NOMO-1 treated with dmso at 0.1 percent for 144 hours (cell line): ENCODE measurements at regions not wholly inside any gene's neighbourhood (a gene's known extent, or its start where the extent isn't known, plus 50 kb on each side); places are given as distances from the start of the nearest gene placed in this dataset.

Experiments
- DNase-seq: peaks from one replicate; lab custom pipeline; 2025; ENCODE audit not compliant: unreplicated experiment; lab: John Stamatoyannopoulos, UW

- no peak for DNase-seq
Measured at GRCh38 chr11:111044751-111045406, 200.6 kb upstream of the POU2AF2 start.

GRCh38 chr11:111039982-111040381 lies 205.5 kb upstream of the POU2AF2 start:
- no peak for DNase-seq

GRCh38 chr11:111035746-111036145 lies 209.8 kb upstream of the POU2AF2 start:
- DNase-seq = no peak

GRCh38 chr11:111026241-111026640 lies 219.3 kb upstream of the POU2AF2 start:
- DNase-seq = no peak

- DNase-seq = no peak
Measured at GRCh38 chr11:111021131-111021530, 224.4 kb upstream of the POU2AF2 start.

GRCh38 chr11:111019871-111020670 lies 225.5 kb upstream of the POU2AF2 start:
- DNase-seq = peak; percentile 63

- DNase-seq = peak; percentile 63
Measured at GRCh38 chr11:111019451-111019850, 226.1 kb upstream of the POU2AF2 start.

- DNase-seq = no peak
Measured at GRCh38 chr11:111018566-111018965, 227.0 kb upstream of the POU2AF2 start.

- no peak for DNase-seq
Measured at GRCh38 chr11:111012491-111012890, 233.0 kb upstream of the POU2AF2 start.

GRCh38 chr11:111011275-111011594 lies 234.3 kb upstream of the POU2AF2 start:
- DNase-seq = no peak

GRCh38 chr11:111010391-111011274 lies 234.9 kb upstream of the POU2AF2 start:
- DNase-seq = no peak

- DNase-seq = no peak
Measured at GRCh38 chr11:111006227-111006626, 239.3 kb upstream of the POU2AF2 start.

GRCh38 chr11:111001986-111002611 lies 243.4 kb upstream of the POU2AF2 start:
- no peak for DNase-seq

- no peak for DNase-seq
Measured at GRCh38 chr11:111001081-111001430, 244.5 kb upstream of the POU2AF2 start.

GRCh38 chr11:111000400-111001080 lies 245.0 kb upstream of the POU2AF2 start:
- DNase-seq = no peak

GRCh38 chr11:110992481-110992880 lies 253.0 kb upstream of the POU2AF2 start:
- no peak for DNase-seq

- no peak for DNase-seq
Measured at GRCh38 chr11:110991661-110992355, 253.7 kb upstream of the POU2AF2 start.

- no peak for DNase-seq
Measured at GRCh38 chr11:110990311-110990710, 255.2 kb upstream of the POU2AF2 start.

GRCh38 chr11:110989428-110990133 lies 255.9 kb upstream of the POU2AF2 start:
- DNase-seq = peak; percentile 55

GRCh38 chr11:110988671-110989070 lies 256.9 kb upstream of the POU2AF2 start:
- no peak for DNase-seq
